Upper lobe of right lung (tissue), 1 donor: ENCODE measurements at regions not wholly inside any gene's neighbourhood (a gene's known extent, or its start where the extent isn't known, plus 50 kb on each side); places are given as distances from the start of the nearest gene placed in this dataset.

Experiments used
- ATAC-seq: fragments of 200-7000 bp; cut with Tn5 transposase; one replicate; pipeline ENCODE4 v1.9.1; 2020; ENCODE audit warnings: mild to moderate bottlenecking, moderate library complexity
- DNase-seq: peaks from one replicate; pipeline ENCODE4 v3.0.0-alpha.2; 2020
- H3K27ac ChIP-seq: fragments of 200-600 bp; one replicate; pipeline ENCODE4 v1.8.0; 2022
- H3K27me3 ChIP-seq: fragments of 200-600 bp; one replicate; pipeline ENCODE4 v1.8.0; 2022; ENCODE audit warnings: mild to moderate bottlenecking
- H3K36me3 ChIP-seq: fragments of 200-600 bp; one replicate; pipeline ENCODE4 v1.8.0; 2022
- H3K4me1 ChIP-seq: fragments of 200-600 bp; one replicate; pipeline ENCODE4 v1.8.0; 2022
- H3K4me3 ChIP-seq: fragments of 200-600 bp; one replicate; pipeline ENCODE4 v1.8.0; 2022; ENCODE audit warnings: mild to moderate bottlenecking
- H3K9me3 ChIP-seq: fragments of 200-600 bp; one replicate; pipeline ENCODE4 v1.8.0; 2022
- CTCF ChIP-seq: fragments of 200-600 bp; IDR thresholded peaks from one replicate; pipeline ENCODE4 v1.8.0; 2022; ENCODE audit warnings: antibody characterized with exemption
- intact Hi-C: fragments of 100-400 bp; cut with DNase I; formaldehyde crosslinking; loops from one replicate; pipeline ENCODE4 v1.11.0; 2022
- donor health status: DM: no; HTN: yes; CAD: no; lungs with severe emphysema.

- Histone ChIP-seq H3K4me3 (no peak overlapping the region), H3K27me3 (peaks cover 25% of the 10 kb centered on the region), H3K27ac (no peak overlapping the region), H3K9me3 (no peaks in the 10 kb centered on the region), H3K4me1 (no peaks in the 10 kb centered on the region), H3K36me3 (no peaks in the 10 kb centered on the region)
- ATAC-seq (no peak), DNase-seq (no peak)
- TF ChIP-seq CTCF, result no peak
- intact Hi-C loops, result no loop called here
These were observed 306.7 kb downstream of the NPHP4 start for GRCh38 chr1:5685446-5686040.

GRCh38 chr1:5684791-5685190, 307.4 kb downstream of the NPHP4 start:
- H3K4me1 ChIP-seq, result no peaks in the 10 kb centered on the region
- DNase-seq (no peak), ATAC-seq (no peak)
- intact Hi-C loops, result no loop called here
- no peaks in the 10 kb centered on the region for H3K9me3 ChIP-seq
- H3K36me3 ChIP-seq, result no peaks in the 10 kb centered on the region
- no peak overlapping the region for H3K27ac ChIP-seq
- H3K27me3 ChIP-seq, result peaks cover 25% of the 10 kb centered on the region
- no peak overlapping the region for H3K4me3 ChIP-seq
- TF ChIP-seq CTCF, result no peak

GRCh38 chr1:5683446-5683845, 308.8 kb downstream of the NPHP4 start:
- Histone ChIP-seq H3K27me3 (peaks cover 13% of the 10 kb centered on the region), H3K36me3 (no peaks in the 10 kb centered on the region), H3K9me3 (no peaks in the 10 kb centered on the region), H3K27ac (no peak overlapping the region), H3K4me3 (no peak overlapping the region), H3K4me1 (no peaks in the 10 kb centered on the region)
- intact Hi-C loops, result no loop called here
- DNase-seq, result no peak
- ATAC-seq, result no peak
- TF ChIP-seq CTCF, result no peak

GRCh38 chr1:5682626-5683225, 309.5 kb downstream of the NPHP4 start:
- Histone ChIP-seq H3K27me3 (peaks cover 13% of the 10 kb centered on the region), H3K4me3 (no peak overlapping the region), H3K27ac (no peak overlapping the region), H3K36me3 (no peaks in the 10 kb centered on the region), H3K4me1 (no peaks in the 10 kb centered on the region), H3K9me3 (no peaks in the 10 kb centered on the region)
- ATAC-seq, result no peak
- intact Hi-C loops, result no loop called here
- TF ChIP-seq CTCF, result no peak
- no peak for DNase-seq

GRCh38 chr1:5681654-5682053, 310.6 kb downstream of the NPHP4 start:
- peaks cover 13% of the 10 kb centered on the region for H3K27me3 ChIP-seq
- ATAC-seq (no peak), DNase-seq (no peak)
- H3K4me3 ChIP-seq, result no peak overlapping the region
- no peaks in the 10 kb centered on the region for H3K9me3 ChIP-seq
- no peaks in the 10 kb centered on the region for H3K4me1 ChIP-seq
- no peaks in the 10 kb centered on the region for H3K36me3 ChIP-seq
- TF ChIP-seq CTCF, result no peak
- intact Hi-C loops, result no loop called here
- no peak overlapping the region for H3K27ac ChIP-seq

GRCh38 chr1:5680600-5680999, 311.6 kb downstream of the NPHP4 start:
- Histone ChIP-seq H3K4me1 (no peaks in the 10 kb centered on the region), H3K27me3 (peaks cover 16% of the 10 kb centered on the region), H3K4me3 (no peak overlapping the region), H3K27ac (no peak overlapping the region), H3K36me3 (no peaks in the 10 kb centered on the region), H3K9me3 (no peaks in the 10 kb centered on the region)
- no peak for DNase-seq
- intact Hi-C loops, result no loop called here
- ATAC-seq, result no peak
- no peak for TF ChIP-seq CTCF
